Eye (tissue), 1 donor: ENCODE measurements at regions not wholly inside any gene's neighbourhood (a gene's known extent, or its start where the extent isn't known, plus 50 kb on each side); places are given as distances from the start of the nearest gene placed in this dataset.

Source experiments
- DNase-seq: peaks from one replicate; pipeline ENCODE4 v3.0.0-alpha.2; 2015

GRCh38 chr10:35912615-35913569, 270.8 kb upstream of the FZD8 start:
- DNase-seq: no peak

- DNase-seq: no peak
Measured at GRCh38 chr10:35911954-35912353, 269.9 kb upstream of the FZD8 start.

GRCh38 chr10:35911233-35911632, 269.1 kb upstream of the FZD8 start:
- no peak for DNase-seq

- DNase-seq: no peak
Measured at GRCh38 chr10:35910234-35910633, 268.1 kb upstream of the FZD8 start.

GRCh38 chr10:35909121-35909720, 267.1 kb upstream of the FZD8 start:
- peak; percentile 60 for DNase-seq

- DNase-seq: no peak
Measured at GRCh38 chr10:35908451-35908850, 266.4 kb upstream of the FZD8 start.

GRCh38 chr10:35907548-35907947, 265.5 kb upstream of the FZD8 start:
- no peak for DNase-seq

GRCh38 chr10:35906155-35906554, 264.1 kb upstream of the FZD8 start:
- no peak for DNase-seq

GRCh38 chr10:35903021-35903420, 260.9 kb upstream of the FZD8 start:
- DNase-seq: no peak

- no peak for DNase-seq
Measured at GRCh38 chr10:35898716-35899440, 256.8 kb upstream of the FZD8 start.

GRCh38 chr10:35896001-35896400, 253.9 kb upstream of the FZD8 start:
- DNase-seq: no peak

GRCh38 chr10:35895331-35895730, 253.2 kb upstream of the FZD8 start:
- no peak for DNase-seq

- DNase-seq: no peak
Measured at GRCh38 chr10:35892526-35892925, 250.4 kb upstream of the FZD8 start.

GRCh38 chr10:35890676-35891495, 248.8 kb upstream of the FZD8 start:
- no peak for DNase-seq

GRCh38 chr10:35889971-35890675, 248.0 kb upstream of the FZD8 start:
- DNase-seq: no peak

GRCh38 chr10:35889226-35889625, 247.1 kb upstream of the FZD8 start:
- DNase-seq: no peak

- DNase-seq: no peak
Measured at GRCh38 chr10:35888400-35888799, 246.3 kb upstream of the FZD8 start.

GRCh38 chr10:35887685-35888084, 245.6 kb upstream of the FZD8 start:
- DNase-seq: no peak

GRCh38 chr10:35885076-35885475, 243.0 kb upstream of the FZD8 start:
- no peak for DNase-seq

GRCh38 chr10:35884657-35885071, 242.6 kb upstream of the FZD8 start:
- peak; percentile 50 for DNase-seq

- peak; percentile 24 for DNase-seq
Measured at GRCh38 chr10:35882422-35883150, 240.5 kb upstream of the FZD8 start.
